Fibroblast of lung (primary cell): ENCODE measurements at regions not wholly inside any gene's neighbourhood (a gene's known extent, or its start where the extent isn't known, plus 50 kb on each side); places are given as distances from the start of the nearest gene placed in this dataset.

Source experiments
- DNase-seq, 2 donors: peaks; one replicate each; pipeline versions ENCODE4 v3.0.0 to v3.0.0-alpha.2; 2010; ENCODE audit warnings: low read depth in 2 of 2
- H2AFZ ChIP-seq: 2 replicates; pipeline ENCODE4 v1.5.1; 2012; ENCODE audit warnings: low read length, control low read depth, inconsistent platforms
- H3K27ac ChIP-seq: 2 replicates; pipeline ENCODE4 v1.5.1; 2011; ENCODE audit warnings: low read length, control low read depth; ENCODE audit not compliant: insufficient read depth
- H3K27me3 ChIP-seq: 2 replicates; pipeline ENCODE4 v1.5.1; 2011; ENCODE audit warnings: mild to moderate bottlenecking, low read length; ENCODE audit not compliant: control insufficient read depth, insufficient read depth
- H3K36me3 ChIP-seq: 2 replicates; pipeline ENCODE4 v1.5.1; 2011; ENCODE audit warnings: low read length; ENCODE audit not compliant: control insufficient read depth, insufficient read depth
- H3K4me1 ChIP-seq: 2 replicates; pipeline ENCODE4 v1.5.1; 2011; ENCODE audit warnings: low read length; ENCODE audit not compliant: control insufficient read depth, insufficient read depth; ENCODE audit errors: extremely low read depth
- H3K4me2 ChIP-seq: 2 replicates; pipeline ENCODE4 v1.5.1; 2011; ENCODE audit warnings: low read length, control low read depth; ENCODE audit not compliant: insufficient read depth; ENCODE audit errors: extremely low read depth
- H3K4me3 ChIP-seq, 4 experiments: fragments of 200-600 bp in 1 of 4; sonication (generic) in 1 of 4; replicated peaks in 1 of 4; 2 replicates each; pipeline ENCODE4 v1.5.1; 2011 to 2016; ENCODE audit warnings: low read length in 4 of 4, low read depth in 3 of 4, mild to moderate bottlenecking in 3 of 4, control low read depth in 2 of 4, inconsistent platforms in 1 of 4, mixed read lengths in 1 of 4; ENCODE audit not compliant: insufficient read depth in 1 of 4; ENCODE audit errors: control extremely low read depth in 1 of 4
- H3K79me2 ChIP-seq: 2 replicates; pipeline ENCODE4 v1.5.1; 2012; ENCODE audit warnings: mild to moderate bottlenecking, low read length, inconsistent platforms; ENCODE audit not compliant: control insufficient read depth, insufficient read depth
- H3K9ac ChIP-seq: 2 replicates; pipeline ENCODE4 v1.5.1; 2011; ENCODE audit warnings: mild to moderate bottlenecking, low read length, control low read depth; ENCODE audit not compliant: insufficient read depth
- H3K9me3 ChIP-seq: 2 replicates; pipeline ENCODE4 v1.5.1; 2012; ENCODE audit warnings: low read depth, low read length; ENCODE audit not compliant: control insufficient read depth, insufficient read depth
- H4K20me1 ChIP-seq: 2 replicates; pipeline ENCODE4 v1.5.1; 2011; ENCODE audit warnings: low read length; ENCODE audit not compliant: control insufficient read depth, insufficient read depth; ENCODE audit errors: extremely low read depth
- EZH2 ChIP-seq: IDR thresholded peaks from 2 replicates; pipeline ENCODE4 v1.5.1; 2012; ENCODE audit warnings: low read length, control low read depth, mild to moderate bottlenecking; ENCODE audit errors: missing control alignments
- TF ChIP-seq, protein P1 (sequence below), 2 donors: IDR thresholded peaks in 1 of 2; conservative IDR thresholded peaks in 1 of 2; 1 replicate in 1 of 2; 2 replicates in 1 of 2; pipeline ENCODE4 v1.5.1; 2011 to 2012; ENCODE audit warnings: low read length in 2 of 2, control low read depth in 1 of 2, inconsistent platforms in 1 of 2, low read depth in 1 of 2, mild to moderate bottlenecking in 1 of 2

DNA sequence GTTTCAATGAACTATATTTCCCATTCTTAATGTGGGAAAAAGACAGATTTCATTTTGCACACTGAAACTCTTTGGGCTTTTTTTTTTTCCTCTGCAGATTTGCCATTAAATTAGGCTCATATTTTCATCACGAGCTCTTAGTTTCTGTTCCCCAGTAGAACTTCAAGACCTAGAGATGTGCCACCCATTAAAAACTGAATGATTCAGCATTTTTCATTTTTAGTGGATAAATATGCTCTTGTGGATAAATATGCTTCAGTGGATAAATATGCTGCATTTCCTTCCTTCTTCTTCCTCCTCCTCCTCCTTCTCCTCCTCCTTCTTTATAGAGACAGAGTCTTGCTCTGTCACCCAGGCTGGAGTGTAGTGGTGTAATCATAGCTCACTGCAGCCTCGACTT lies 322.4 kb upstream of the PRKX start:
- Histone ChIP-seq H3K27ac (no peak overlapping the region), H3K9ac (no peak overlapping the region), H3K9me3 (no peaks in the 10 kb centered on the region), H3K4me1 (no peaks in the 10 kb centered on the region), H4K20me1 (no peaks in the 10 kb centered on the region), H2AFZ (no peak overlapping the region), H3K36me3 (no peaks in the 10 kb centered on the region), H3K4me3 (no peak overlapping the region), H3K27me3 (no peaks in the 10 kb centered on the region), H3K79me2 (no peaks in the 10 kb centered on the region), H3K4me2 (no peak overlapping the region)
- DNase-seq: no peak
- no peak for TF ChIP-seq EZH2
- TF ChIP-seq, protein P1, sequence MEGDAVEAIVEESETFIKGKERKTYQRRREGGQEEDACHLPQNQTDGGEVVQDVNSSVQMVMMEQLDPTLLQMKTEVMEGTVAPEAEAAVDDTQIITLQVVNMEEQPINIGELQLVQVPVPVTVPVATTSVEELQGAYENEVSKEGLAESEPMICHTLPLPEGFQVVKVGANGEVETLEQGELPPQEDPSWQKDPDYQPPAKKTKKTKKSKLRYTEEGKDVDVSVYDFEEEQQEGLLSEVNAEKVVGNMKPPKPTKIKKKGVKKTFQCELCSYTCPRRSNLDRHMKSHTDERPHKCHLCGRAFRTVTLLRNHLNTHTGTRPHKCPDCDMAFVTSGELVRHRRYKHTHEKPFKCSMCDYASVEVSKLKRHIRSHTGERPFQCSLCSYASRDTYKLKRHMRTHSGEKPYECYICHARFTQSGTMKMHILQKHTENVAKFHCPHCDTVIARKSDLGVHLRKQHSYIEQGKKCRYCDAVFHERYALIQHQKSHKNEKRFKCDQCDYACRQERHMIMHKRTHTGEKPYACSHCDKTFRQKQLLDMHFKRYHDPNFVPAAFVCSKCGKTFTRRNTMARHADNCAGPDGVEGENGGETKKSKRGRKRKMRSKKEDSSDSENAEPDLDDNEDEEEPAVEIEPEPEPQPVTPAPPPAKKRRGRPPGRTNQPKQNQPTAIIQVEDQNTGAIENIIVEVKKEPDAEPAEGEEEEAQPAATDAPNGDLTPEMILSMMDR (conservative IDR thresholded peaks at IDR 0.05 in 1 of 2, IDR thresholded peaks at IDR 0.05 in 1 of 2; ENCODE audit: low read depth in 1 of 2, low read length in 2 of 2): no peak

DNA sequence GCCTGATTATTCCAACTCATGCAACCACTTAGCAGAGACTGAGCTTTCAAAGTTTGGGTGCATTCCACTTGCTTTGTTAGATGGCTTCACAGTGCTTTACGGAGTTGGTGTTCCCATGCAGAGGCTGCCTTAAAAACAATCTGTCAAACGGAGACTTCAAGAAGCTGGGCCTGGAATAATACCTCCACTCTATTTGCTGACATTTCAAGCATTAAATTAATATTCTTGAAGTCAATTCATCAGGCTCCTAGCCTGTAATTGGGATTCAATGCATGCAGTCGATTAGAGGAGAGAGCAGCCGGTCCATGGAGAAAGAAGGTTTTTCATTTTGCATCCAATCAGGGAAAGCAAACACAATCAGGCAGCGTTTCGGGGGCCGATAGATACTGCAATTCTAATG lies 314.7 kb upstream of the PRKX start:
- Histone ChIP-seq H3K27ac (no peak overlapping the region), H4K20me1 (no peaks in the 10 kb centered on the region), H3K4me1 (no peaks in the 10 kb centered on the region), H3K27me3 (no peaks in the 10 kb centered on the region), H3K4me3 (no peak overlapping the region), H3K79me2 (no peaks in the 10 kb centered on the region), H3K9me3 (no peaks in the 10 kb centered on the region), H3K36me3 (no peaks in the 10 kb centered on the region), H3K9ac (no peak overlapping the region), H2AFZ (no peak overlapping the region), H3K4me2 (no peak overlapping the region)
- no peak for DNase-seq
- TF ChIP-seq, protein P1 (conservative IDR thresholded peaks at IDR 0.05 in 1 of 2, IDR thresholded peaks at IDR 0.05 in 1 of 2; ENCODE audit: low read depth in 1 of 2, low read length in 2 of 2): no peak
- no peak for TF ChIP-seq EZH2

DNA sequence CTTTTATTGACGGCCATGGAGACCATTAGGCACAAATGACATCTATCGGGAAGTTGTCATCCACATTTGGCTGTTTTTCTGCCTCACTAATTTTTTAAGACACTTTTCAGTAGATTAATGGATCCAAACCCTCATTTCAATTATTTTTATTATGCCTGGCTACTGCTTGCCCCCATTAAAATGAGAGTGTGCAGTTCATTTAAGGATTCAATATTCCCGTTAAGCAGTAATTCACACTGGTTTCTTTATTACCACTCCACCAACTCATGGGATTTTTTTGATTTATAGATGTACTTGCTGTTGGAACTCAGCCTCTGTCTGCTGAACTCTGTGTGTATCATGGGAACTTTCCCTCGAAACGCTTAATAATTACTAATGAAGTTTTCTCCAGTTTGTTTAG lies 291.8 kb upstream of the PRKX start:
- Histone ChIP-seq H3K9me3 (no peaks in the 10 kb centered on the region), H3K4me1 (no peaks in the 10 kb centered on the region), H3K36me3 (no peaks in the 10 kb centered on the region), H3K27me3 (no peaks in the 10 kb centered on the region), H3K9ac (no peak overlapping the region), H3K27ac (no peak overlapping the region), H4K20me1 (no peaks in the 10 kb centered on the region), H3K79me2 (no peaks in the 10 kb centered on the region), H3K4me2 (no peak overlapping the region), H2AFZ (no peak overlapping the region), H3K4me3 (no peak overlapping the region)
- no peak for DNase-seq
- no peak for TF ChIP-seq EZH2
- TF ChIP-seq, protein P1 (conservative IDR thresholded peaks at IDR 0.05 in 1 of 2, IDR thresholded peaks at IDR 0.05 in 1 of 2; ENCODE audit: low read depth in 1 of 2, low read length in 2 of 2): no peak
